ENCODE measurements at regions not wholly inside any gene's neighbourhood (a gene's known extent, or its start where the extent isn't known, plus 50 kb on each side); places are given as distances from the start of the nearest gene placed in this dataset.
"Not testable (repeated sequence)": the region's sequence is repeated elsewhere in the genome, so short reads cannot be mapped to it uniquely, and the experiment has no call there.

DNA sequence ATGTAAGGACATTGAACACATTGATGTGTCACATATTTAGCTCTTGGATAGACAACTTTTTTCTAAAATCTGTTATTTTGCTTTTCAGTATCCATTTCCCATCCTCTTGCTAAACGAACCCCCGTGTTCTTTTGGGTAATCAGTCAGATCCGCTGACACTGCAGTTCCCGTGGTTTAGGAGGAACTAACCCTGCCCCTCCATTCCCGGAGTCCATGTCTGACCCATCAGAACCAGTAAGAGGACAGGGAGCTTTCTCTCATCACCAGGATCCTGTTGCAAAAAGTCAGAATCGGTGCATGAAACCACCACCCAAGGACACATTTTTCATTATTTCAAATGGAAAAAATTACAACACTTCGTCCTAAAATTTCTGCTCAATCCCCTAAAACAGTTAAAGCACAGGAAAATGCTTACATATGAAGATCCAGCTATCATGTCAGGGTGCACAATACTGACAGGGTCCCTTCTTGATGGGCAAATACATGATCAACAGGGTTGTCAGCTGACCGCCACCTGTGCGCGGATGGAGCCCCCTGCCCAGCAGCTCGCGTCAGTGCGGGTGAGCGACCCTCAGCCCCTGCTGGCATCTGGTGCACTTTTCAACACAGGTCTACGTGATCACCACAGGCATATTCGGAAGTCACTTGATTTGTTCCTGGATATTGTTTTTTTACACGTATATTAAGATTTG is 276.8 kb downstream of the ADGRD1 start:
- no peak for DNase-seq (ENCODE audit: extremely low read depth, low read depth)
- TF ChIP-seq, protein P1, sequence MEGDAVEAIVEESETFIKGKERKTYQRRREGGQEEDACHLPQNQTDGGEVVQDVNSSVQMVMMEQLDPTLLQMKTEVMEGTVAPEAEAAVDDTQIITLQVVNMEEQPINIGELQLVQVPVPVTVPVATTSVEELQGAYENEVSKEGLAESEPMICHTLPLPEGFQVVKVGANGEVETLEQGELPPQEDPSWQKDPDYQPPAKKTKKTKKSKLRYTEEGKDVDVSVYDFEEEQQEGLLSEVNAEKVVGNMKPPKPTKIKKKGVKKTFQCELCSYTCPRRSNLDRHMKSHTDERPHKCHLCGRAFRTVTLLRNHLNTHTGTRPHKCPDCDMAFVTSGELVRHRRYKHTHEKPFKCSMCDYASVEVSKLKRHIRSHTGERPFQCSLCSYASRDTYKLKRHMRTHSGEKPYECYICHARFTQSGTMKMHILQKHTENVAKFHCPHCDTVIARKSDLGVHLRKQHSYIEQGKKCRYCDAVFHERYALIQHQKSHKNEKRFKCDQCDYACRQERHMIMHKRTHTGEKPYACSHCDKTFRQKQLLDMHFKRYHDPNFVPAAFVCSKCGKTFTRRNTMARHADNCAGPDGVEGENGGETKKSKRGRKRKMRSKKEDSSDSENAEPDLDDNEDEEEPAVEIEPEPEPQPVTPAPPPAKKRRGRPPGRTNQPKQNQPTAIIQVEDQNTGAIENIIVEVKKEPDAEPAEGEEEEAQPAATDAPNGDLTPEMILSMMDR (IDR thresholded peaks at IDR 0.05; ENCODE audit: low read depth, low read length), result no peak

DNA sequence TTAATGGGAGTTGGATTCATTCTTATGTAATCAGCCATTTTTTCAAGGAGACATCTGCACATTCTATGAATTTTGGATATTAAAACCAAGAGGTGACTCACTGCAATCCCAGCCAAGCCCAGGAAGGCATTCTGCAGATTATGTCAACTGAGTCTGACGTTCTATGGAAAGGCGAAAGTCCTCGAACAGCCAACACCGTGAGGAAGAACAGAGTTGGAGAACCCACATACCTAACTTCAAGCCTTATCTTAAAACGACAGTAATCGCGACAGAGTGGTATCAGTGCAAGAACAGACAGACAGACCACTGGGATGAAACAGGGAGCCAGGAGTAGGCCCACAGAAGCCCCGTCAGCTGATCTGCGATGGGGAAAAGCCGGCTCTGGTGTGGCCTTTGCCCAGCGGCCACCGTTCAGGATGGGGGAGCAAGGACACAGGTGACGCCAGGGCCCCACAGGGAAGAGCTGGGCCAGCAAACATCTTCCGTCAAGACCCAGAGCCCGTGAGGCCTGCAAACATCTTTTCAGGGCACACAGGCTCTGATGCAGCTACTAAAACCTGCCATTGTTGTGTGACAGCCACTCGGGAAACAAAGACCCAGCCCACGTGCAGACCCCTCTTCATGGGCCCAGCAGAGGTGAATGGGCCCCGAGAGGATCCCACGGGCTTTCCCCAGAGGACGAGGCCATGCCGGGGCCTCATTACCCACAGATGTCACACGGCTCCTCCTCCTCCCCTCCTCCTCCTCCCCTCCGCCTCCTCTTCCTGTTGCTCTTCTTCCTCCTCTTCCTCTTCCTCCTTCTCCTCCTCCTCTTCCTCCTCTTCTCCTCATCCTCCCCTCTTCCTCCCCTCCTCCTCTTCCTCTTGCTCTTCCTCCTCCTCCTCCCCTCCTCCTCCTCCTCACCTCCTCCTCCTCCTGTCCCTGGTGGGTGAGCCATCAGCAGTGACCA is 277.6 kb downstream of the ADGRD1 start:
- TF ChIP-seq, protein P1 (IDR thresholded peaks at IDR 0.05; ENCODE audit: low read depth, low read length), result no peak
- no peak for DNase-seq (ENCODE audit: extremely low read depth, low read depth)

DNA sequence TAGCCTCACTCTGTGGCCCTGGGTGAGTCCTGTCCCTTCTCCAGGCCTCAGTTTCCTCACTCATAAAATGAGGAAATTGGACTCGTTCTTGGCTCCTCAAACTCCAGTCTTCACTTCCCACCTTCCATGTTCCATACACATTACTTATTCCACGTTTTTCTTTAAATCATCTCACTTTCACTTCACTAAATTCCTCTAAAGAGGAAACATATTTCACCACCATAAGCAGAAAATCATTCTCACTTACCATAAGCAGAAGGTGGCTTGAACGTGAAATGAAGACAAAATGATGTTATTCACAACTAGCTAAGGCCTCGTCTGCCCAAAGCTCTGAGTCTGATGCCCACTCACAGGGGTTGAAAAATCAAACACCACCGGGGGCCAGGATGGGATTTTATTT is 278.3 kb downstream of the ADGRD1 start:
- DNase-seq (ENCODE audit: extremely low read depth, low read depth), result no peak
- TF ChIP-seq, protein P1 (IDR thresholded peaks at IDR 0.05; ENCODE audit: low read depth, low read length), result no peak

DNA sequence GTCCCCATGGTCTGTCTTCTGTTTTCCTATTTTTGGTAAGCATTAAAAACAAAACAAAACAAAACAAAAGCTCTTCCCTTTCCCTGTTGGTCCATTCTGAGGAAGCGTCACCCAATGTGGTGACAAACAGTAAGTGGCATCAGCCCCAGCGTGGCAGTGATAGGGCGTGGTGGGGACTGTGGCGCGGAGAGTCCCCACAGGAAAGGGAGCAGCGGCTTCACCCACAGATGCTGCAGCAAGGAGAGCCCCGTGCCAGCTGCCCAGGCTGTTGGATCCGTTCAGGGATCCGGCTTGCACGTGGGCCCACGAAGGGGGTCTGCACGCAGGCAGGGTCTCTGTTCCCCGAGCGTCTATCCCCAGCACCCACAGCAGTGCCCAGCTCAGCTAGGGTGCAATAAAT is 279.2 kb downstream of the ADGRD1 start:
- not testable (repeated sequence) for DNase-seq (ENCODE audit: extremely low read depth, low read depth)

DNA sequence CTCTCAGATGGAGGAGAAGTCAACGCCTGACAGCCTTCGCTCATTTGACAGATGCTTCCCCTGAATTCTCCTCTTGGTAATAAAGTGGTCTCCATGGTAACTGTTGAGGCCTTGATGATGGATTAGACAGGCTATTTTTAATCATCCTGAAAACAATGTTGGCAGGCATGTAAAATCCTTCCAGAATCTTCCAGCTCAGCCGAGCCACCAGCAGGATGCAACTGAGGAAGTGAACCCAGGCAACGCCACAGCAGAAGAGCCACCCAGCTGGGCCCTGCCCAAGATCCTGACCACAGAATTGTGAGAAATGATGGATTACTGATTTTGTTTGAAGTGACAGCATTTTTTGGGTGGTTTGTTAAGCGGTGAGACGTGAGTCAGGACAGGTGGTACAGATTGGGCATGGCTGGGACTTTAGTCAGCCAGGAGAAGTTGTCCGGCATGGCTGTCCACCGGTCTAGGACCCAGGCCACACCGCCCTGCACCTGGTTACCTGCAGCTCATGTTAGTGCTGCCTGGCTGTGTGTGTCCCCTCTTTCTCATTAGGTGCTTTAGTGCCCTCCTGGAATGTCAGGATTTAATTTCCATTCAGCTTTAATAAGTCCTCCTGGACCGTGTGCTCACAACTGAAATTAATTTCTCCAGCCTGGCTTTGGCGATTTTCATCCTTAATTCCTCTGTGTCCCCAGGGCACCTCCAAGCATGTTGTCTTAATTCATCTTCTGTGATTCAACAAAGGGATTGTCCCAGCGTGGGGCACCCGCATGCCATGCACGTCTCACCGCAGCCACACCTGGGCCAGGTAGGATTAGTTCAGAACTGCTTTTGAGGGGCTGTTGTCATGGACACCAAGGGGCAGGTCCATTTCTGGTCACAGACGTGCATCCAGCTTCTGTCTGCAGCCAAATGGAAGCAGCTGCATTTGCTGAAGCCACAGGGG is 280.4 kb downstream of the ADGRD1 start:
- not testable (repeated sequence) for DNase-seq (ENCODE audit: extremely low read depth, low read depth)

DNA sequence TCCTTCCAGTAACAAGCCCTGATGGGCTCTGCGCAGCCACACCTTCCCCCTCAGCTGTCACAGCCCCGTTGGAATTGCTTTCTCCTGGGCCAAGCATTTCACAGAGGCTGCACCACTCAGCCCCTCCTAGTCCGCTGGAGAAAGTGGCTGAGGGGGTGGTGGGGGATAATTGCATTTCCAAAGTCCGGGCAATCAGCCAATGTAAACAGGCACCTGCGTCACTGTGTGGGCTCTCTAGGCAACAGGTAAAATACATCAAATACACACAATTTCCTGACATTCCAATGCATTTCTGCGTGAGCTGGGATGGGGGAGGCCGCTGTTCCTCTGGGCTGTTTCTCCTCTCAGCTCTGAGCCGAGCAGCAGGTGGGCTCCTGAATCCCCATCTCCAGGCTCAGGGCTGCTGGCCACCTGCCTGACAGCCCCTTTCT is 281.1 kb downstream of the ADGRD1 start:
- DNase-seq (ENCODE audit: extremely low read depth, low read depth), result not testable (repeated sequence)

DNA sequence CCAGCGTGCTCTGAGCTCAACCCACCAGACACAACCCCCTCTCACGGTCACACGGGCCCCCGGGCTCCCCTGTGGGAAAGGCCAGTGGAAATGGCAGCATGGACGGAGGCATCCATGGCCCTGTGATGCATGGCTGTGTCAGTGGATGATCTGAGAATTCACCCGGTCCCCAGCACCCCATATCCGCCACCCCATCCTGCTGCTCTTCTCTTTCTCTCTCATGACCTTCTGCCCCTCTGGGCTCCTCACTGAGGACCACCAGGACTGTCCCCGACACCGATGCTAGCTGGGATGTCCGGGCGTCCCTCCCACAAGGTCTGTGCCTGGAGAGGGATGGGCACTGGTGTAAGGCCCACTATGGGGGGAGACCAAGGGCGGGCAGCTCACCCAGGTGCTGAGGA is 282.2 kb downstream of the ADGRD1 start:
- no peak for DNase-seq (ENCODE audit: extremely low read depth, low read depth)
- TF ChIP-seq, protein P1 (IDR thresholded peaks at IDR 0.05; ENCODE audit: low read depth, low read length), result no peak

DNA sequence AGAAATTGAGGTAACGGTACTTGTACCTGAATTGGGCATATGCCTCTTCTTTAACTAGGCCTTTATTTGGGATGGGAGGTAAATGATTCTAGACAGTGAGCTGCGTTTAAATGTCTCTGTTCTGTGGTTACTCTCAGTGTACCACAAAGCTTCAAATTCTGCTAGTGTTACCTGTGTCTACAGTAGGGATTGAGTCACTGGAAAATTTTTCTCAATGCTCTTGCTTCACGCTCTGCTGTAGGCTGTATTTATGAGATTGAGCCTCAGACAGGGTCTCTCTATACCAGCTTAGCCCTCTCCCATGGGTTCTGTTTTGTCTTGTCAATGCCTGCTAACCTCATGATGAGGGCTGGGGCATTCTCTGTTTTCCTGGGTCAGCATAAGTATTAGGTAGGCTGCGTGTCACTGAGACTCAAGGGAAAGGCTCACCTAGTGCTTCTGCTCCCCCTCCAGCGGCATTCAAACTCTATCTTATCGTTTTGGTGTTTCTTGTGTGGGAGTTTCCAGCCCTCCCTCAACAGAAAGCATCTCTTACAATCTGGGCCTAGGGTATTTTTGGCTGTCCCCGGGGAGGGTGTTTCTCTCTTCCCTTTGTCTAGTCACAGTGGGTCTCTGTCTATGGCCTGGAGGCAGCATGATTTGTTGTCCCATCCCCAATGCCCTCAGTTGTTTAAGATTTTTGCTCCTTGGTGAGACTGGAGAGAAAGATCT is 285.8 kb downstream of the ADGRD1 start:
- TF ChIP-seq, protein P1 (IDR thresholded peaks at IDR 0.05; ENCODE audit: low read depth, low read length), result no peak
- DNase-seq (ENCODE audit: extremely low read depth, low read depth), result no peak
